ENCODE measurements at regions not wholly inside any gene's neighbourhood (a gene's known extent, or its start where the extent isn't known, plus 50 kb on each side); places are given as distances from the start of the nearest gene placed in this dataset.

DNA sequence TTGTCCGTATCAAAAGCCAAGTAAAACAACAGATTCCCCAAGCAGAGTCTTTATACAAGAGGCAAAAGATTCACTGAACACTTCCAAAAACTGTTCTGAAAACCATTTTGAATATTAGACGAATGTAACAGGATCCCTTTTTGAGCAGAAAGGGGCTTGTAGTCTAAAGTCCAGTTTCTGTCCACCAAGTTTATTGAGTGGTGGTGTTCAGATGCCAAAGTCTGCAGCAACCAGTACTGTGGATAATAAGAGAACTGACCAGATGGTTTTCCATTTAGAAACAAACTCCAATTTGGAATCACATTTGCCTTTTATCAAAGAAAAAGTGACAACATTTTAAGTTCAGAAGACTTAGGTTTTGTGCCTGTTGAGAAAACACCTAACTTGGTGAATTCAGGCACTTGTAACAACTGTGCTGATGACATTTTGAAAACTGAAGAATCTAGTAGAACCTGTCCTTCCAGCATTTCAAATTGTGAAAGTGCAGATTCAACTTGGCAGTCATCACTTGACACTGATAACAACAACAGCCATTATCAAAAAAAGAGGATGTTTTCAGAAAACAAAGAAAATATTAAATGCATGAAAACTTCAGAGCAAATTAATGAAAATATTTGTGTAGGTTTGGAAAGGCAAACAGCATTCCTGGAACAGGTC is 217.1 kb downstream of the CSNK2A3 start:
- no peak for DNase-seq

DNA sequence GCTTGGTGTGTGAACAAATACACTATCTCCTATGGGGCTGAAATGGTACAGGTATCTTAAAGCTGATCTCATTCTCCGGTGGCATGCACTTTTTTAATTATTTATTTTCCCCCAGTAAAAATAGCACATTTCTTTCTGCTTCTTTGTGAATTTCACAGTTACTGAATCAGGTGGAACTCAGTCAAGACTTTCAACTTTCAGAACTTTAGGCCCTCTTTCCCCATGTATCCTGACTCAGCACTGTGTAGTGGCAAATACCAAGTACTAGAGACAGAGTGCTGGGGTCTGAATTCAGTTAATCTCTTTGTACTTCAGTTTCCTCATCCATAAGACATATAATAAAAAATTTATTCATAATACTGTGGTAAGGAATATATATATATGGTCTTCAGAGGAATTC is 223.9 kb downstream of the CSNK2A3 start:
- Histone ChIP-seq H3K4me1 (no peaks in the 10 kb centered on the region), H3K4me3 (no peak overlapping the region), H3K27me3 (no peaks in the 10 kb centered on the region), H3K36me3 (no peaks in the 10 kb centered on the region), H3K27ac (no peak overlapping the region), H3K9me3 (no peaks in the 10 kb centered on the region)
- no peak for DNase-seq
- TF ChIP-seq, protein P1, sequence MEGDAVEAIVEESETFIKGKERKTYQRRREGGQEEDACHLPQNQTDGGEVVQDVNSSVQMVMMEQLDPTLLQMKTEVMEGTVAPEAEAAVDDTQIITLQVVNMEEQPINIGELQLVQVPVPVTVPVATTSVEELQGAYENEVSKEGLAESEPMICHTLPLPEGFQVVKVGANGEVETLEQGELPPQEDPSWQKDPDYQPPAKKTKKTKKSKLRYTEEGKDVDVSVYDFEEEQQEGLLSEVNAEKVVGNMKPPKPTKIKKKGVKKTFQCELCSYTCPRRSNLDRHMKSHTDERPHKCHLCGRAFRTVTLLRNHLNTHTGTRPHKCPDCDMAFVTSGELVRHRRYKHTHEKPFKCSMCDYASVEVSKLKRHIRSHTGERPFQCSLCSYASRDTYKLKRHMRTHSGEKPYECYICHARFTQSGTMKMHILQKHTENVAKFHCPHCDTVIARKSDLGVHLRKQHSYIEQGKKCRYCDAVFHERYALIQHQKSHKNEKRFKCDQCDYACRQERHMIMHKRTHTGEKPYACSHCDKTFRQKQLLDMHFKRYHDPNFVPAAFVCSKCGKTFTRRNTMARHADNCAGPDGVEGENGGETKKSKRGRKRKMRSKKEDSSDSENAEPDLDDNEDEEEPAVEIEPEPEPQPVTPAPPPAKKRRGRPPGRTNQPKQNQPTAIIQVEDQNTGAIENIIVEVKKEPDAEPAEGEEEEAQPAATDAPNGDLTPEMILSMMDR (IDR thresholded peaks at IDR 0.05), result no peak
- no peak for TF ChIP-seq POLR2A (IDR thresholded peaks at IDR 0.05)

More for the DNA sequence above, 217.1 kb downstream of the CSNK2A3 start:
- no peaks in the 10 kb centered on the region for H3K9me3 ChIP-seq
- H3K27ac ChIP-seq, result no peak overlapping the region
- TF ChIP-seq, protein P1 (IDR thresholded peaks at IDR 0.05), result no peak
- no peak for TF ChIP-seq POLR2A (IDR thresholded peaks at IDR 0.05)
- no peaks in the 10 kb centered on the region for H3K27me3 ChIP-seq
- H3K4me1 ChIP-seq, result no peaks in the 10 kb centered on the region
- no peaks in the 10 kb centered on the region for H3K36me3 ChIP-seq
- no peak overlapping the region for H3K4me3 ChIP-seq

- Histone ChIP-seq H3K27ac (no peak overlapping the region), H3K27me3 (no peaks in the 10 kb centered on the region), H3K4me3 (no peak overlapping the region), H3K4me1 (no peaks in the 10 kb centered on the region), H3K36me3 (no peaks in the 10 kb centered on the region), H3K9me3 (no peaks in the 10 kb centered on the region)
- no peak for TF ChIP-seq POLR2A (IDR thresholded peaks at IDR 0.05)
- TF ChIP-seq, protein P1 (IDR thresholded peaks at IDR 0.05), result no peak
- DNase-seq, result no peak
These were observed 227.4 kb downstream of the CSNK2A3 start for GRCh38 chr11:11125618-11126017.

GRCh38 chr11:11122749-11123148 is 230.3 kb downstream of the CSNK2A3 start:
- H3K36me3 ChIP-seq, result no peaks in the 10 kb centered on the region
- TF ChIP-seq, protein P1 (IDR thresholded peaks at IDR 0.05), result no peak
- no peaks in the 10 kb centered on the region for H3K9me3 ChIP-seq
- H3K27ac ChIP-seq, result no peak overlapping the region
- H3K4me1 ChIP-seq, result no peaks in the 10 kb centered on the region
- H3K4me3 ChIP-seq, result no peak overlapping the region
- DNase-seq, result no peak
- H3K27me3 ChIP-seq, result no peaks in the 10 kb centered on the region

GRCh38 chr11:11119917-11120316 is 233.1 kb downstream of the CSNK2A3 start:
- no peaks in the 10 kb centered on the region for H3K4me1 ChIP-seq
- H3K9me3 ChIP-seq, result no peaks in the 10 kb centered on the region
- no peak overlapping the region for H3K4me3 ChIP-seq
- no peaks in the 10 kb centered on the region for H3K36me3 ChIP-seq
- no peak for DNase-seq
- H3K27me3 ChIP-seq, result no peaks in the 10 kb centered on the region
- TF ChIP-seq POLR2A (IDR thresholded peaks at IDR 0.05), result no peak
- no peak overlapping the region for H3K27ac ChIP-seq

DNA sequence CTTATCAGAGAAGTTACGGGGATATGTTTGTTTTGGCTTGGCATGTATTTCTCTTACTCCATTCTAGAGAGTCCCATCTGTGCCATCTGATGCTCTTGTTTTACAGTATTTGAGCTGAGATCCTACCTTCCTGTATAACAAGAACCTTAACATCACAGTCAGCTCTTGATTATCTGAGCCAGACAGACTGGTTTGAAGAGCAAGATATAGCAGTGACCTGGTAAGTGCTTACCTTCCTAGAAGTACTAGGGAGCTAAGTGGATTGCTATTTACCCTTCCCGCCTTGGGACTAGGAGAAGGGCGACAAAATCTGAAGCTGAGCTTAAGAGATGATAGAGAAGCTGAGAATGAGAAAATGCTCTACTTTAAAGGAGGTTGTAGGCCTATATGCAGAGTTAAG is 235.3 kb downstream of the CSNK2A3 start:
- H3K4me3 ChIP-seq, result no peak overlapping the region
- no peak overlapping the region for H3K27ac ChIP-seq
- H3K27me3 ChIP-seq, result no peaks in the 10 kb centered on the region
- no peaks in the 10 kb centered on the region for H3K9me3 ChIP-seq
- no peak for DNase-seq
- no peaks in the 10 kb centered on the region for H3K4me1 ChIP-seq
- no peak for TF ChIP-seq POLR2A (IDR thresholded peaks at IDR 0.05)
- TF ChIP-seq, protein P1 (IDR thresholded peaks at IDR 0.05), result no peak
- no peaks in the 10 kb centered on the region for H3K36me3 ChIP-seq

Data from Peyer's patch (tissue), 4 donors.